LHCN-M2 (cell line): ENCODE measurements at regions not wholly inside any gene's neighbourhood (a gene's known extent, or its start where the extent isn't known, plus 50 kb on each side); places are given as distances from the start of the nearest gene placed in this dataset.
"Not testable (repeated sequence)": the region's sequence is repeated elsewhere in the genome, so short reads cannot be mapped to it uniquely, and the experiment has no call there.

ENCODE experiments used
- DNase-seq: peaks from one replicate; pipeline ENCODE4 v3.0.0-alpha.2; 2012; ENCODE audit warnings: low read depth

- DNase-seq, result no peak
Observed at GRCh38 chr3:127440384-127440783, 150.1 kb downstream of the TPRA1 start.

- no peak for DNase-seq
Observed at GRCh38 chr3:127439621-127440020, 150.9 kb downstream of the TPRA1 start.

- DNase-seq, result no peak
Observed at GRCh38 chr3:127438951-127439350, 151.1 kb upstream of the PRR20G start.

- DNase-seq, result no peak
Observed at GRCh38 chr3:127438371-127438770, 150.5 kb upstream of the PRR20G start.

GRCh38 chr3:127435299-127435698, 147.5 kb upstream of the PRR20G start:
- DNase-seq, result not testable (repeated sequence)

GRCh38 chr3:127431066-127431465, 143.2 kb upstream of the PRR20G start:
- no peak for DNase-seq

GRCh38 chr3:127428344-127428997, 140.6 kb upstream of the PRR20G start:
- DNase-seq, result no peak

GRCh38 chr3:127427666-127428065, 139.8 kb upstream of the PRR20G start:
- DNase-seq, result no peak

GRCh38 chr3:127427156-127427555, 139.3 kb upstream of the PRR20G start:
- DNase-seq, result no peak

GRCh38 chr3:127426444-127427153, 138.8 kb upstream of the PRR20G start:
- no peak for DNase-seq

- no peak for DNase-seq
Observed at GRCh38 chr3:127425505-127426443, 137.9 kb upstream of the PRR20G start.

GRCh38 chr3:127424766-127425504, 137.1 kb upstream of the PRR20G start:
- no peak for DNase-seq

- DNase-seq, result no peak
Observed at GRCh38 chr3:127423856-127424765, 136.3 kb upstream of the PRR20G start.

- no peak for DNase-seq
Observed at GRCh38 chr3:127422663-127423375, 135.0 kb upstream of the PRR20G start.

GRCh38 chr3:127421943-127422662, 134.3 kb upstream of the PRR20G start:
- DNase-seq, result no peak

GRCh38 chr3:127420829-127421228, 133.0 kb upstream of the PRR20G start:
- DNase-seq, result no peak

- no peak for DNase-seq
Observed at GRCh38 chr3:127419641-127420553, 132.1 kb upstream of the PRR20G start.

- no peak for DNase-seq
Observed at GRCh38 chr3:127419182-127419581, 131.3 kb upstream of the PRR20G start.
